Osteocyte (in vitro differentiated cells): ENCODE measurements at regions not wholly inside any gene's neighbourhood (a gene's known extent, or its start where the extent isn't known, plus 50 kb on each side); places are given as distances from the start of the nearest gene placed in this dataset.

Source experiments
- DNase-seq: peaks from one replicate; pipeline ENCODE4 v3.0.0; 2021; ENCODE audit warnings: mixed read lengths; ENCODE audit not compliant: unreplicated experiment; ENCODE audit errors: extremely low spot score
- H3K27ac Mint-ChIP-seq: one replicate; pipeline ENCODE4 v1.8.0; 2021; ENCODE audit warnings: mild to moderate bottlenecking, mixed read lengths; ENCODE audit not compliant: unreplicated experiment
- H3K27me3 Mint-ChIP-seq: one replicate; pipeline ENCODE4 v1.8.0; 2021; ENCODE audit warnings: mixed read lengths; ENCODE audit not compliant: unreplicated experiment
- H3K36me3 Mint-ChIP-seq: one replicate; pipeline ENCODE4 v1.8.0; 2021; ENCODE audit warnings: mixed read lengths; ENCODE audit not compliant: unreplicated experiment
- H3K4me1 Mint-ChIP-seq: one replicate; pipeline ENCODE4 v1.8.0; 2021; ENCODE audit warnings: mixed read lengths; ENCODE audit not compliant: unreplicated experiment
- H3K4me3 Mint-ChIP-seq: one replicate; pipeline ENCODE4 v1.8.0; 2021; ENCODE audit warnings: mild to moderate bottlenecking, moderate library complexity, mixed read lengths; ENCODE audit not compliant: unreplicated experiment
- H3K9me3 Mint-ChIP-seq: one replicate; pipeline ENCODE4 v1.8.0; 2021; ENCODE audit warnings: mixed read lengths; ENCODE audit not compliant: unreplicated experiment
- CTCF ChIP-seq: fragments of 200-600 bp; sonication (generic); IDR thresholded peaks from 2 replicates; pipeline ENCODE4 v1.5.0; 2021; ENCODE audit warnings: antibody characterized with exemption, mild to moderate bottlenecking, moderate library complexity

- H3K27me3 Mint-ChIP-seq, result no peaks in the 10 kb centered on the region
- TF ChIP-seq CTCF, result no peak
- no peaks in the 10 kb centered on the region for H3K36me3 Mint-ChIP-seq
Measured at GRCh38 chr13:59120297-59120843, 1043.4 kb downstream of the DIAPH3 start.

GRCh38 chr13:59121507-59121906 is 1042.2 kb downstream of the DIAPH3 start:
- Mint-ChIP-seq H3K4me3 (no peak overlapping the region), H3K36me3 (no peaks in the 10 kb centered on the region), H3K9me3 (no peaks in the 10 kb centered on the region), H3K27me3 (no peaks in the 10 kb centered on the region), H3K27ac (no peak overlapping the region), H3K4me1 (peaks cover 2% of the 10 kb centered on the region)
- no peak for DNase-seq
- TF ChIP-seq CTCF, result no peak

More at GRCh38 chr13:59120297-59120843, 1043.4 kb downstream of the DIAPH3 start:
- no peaks in the 10 kb centered on the region for H3K9me3 Mint-ChIP-seq
- no peak overlapping the region for H3K27ac Mint-ChIP-seq
- peaks cover 2% of the 10 kb centered on the region for H3K4me1 Mint-ChIP-seq
- DNase-seq, result no peak
- H3K4me3 Mint-ChIP-seq, result no peak overlapping the region

GRCh38 chr13:59126474-59126873 is 1037.3 kb downstream of the DIAPH3 start:
- TF ChIP-seq CTCF, result no peak
- Mint-ChIP-seq H3K9me3 (no peaks in the 10 kb centered on the region), H3K27me3 (no peaks in the 10 kb centered on the region), H3K27ac (no peak overlapping the region), H3K36me3 (no peaks in the 10 kb centered on the region), H3K4me1 (no peaks in the 10 kb centered on the region), H3K4me3 (no peak overlapping the region)
- no peak for DNase-seq

- Mint-ChIP-seq H3K9me3 (no peaks in the 10 kb centered on the region), H3K27me3 (peaks cover 9% of the 10 kb centered on the region), H3K36me3 (no peaks in the 10 kb centered on the region), H3K4me3 (no peak overlapping the region), H3K4me1 (peaks cover 3% of the 10 kb centered on the region), H3K27ac (no peak overlapping the region)
- TF ChIP-seq CTCF, result no peak
- DNase-seq, result no peak
Measured at GRCh38 chr13:59133903-59134302, 1029.8 kb downstream of the DIAPH3 start.

GRCh38 chr13:59144700-59145099 is 1019.0 kb downstream of the DIAPH3 start:
- no peak for DNase-seq
- no peak overlapping the region for H3K4me3 Mint-ChIP-seq
- no peaks in the 10 kb centered on the region for H3K36me3 Mint-ChIP-seq
- no peaks in the 10 kb centered on the region for H3K4me1 Mint-ChIP-seq
- TF ChIP-seq CTCF, result no peak
- H3K27me3 Mint-ChIP-seq, result peaks cover 4% of the 10 kb centered on the region
- H3K9me3 Mint-ChIP-seq, result no peaks in the 10 kb centered on the region
- H3K27ac Mint-ChIP-seq, result no peak overlapping the region
